HG02610 (cell line): ENCODE measurements at regions not wholly inside any gene's neighbourhood (a gene's known extent, or its start where the extent isn't known, plus 50 kb on each side); places are given as distances from the start of the nearest gene placed in this dataset.

Experiments used
- ATAC-seq: cut with Tn5 transposase; IDR thresholded peaks from one replicate; pipeline ENCODE4 v1.9.1; 2021; ENCODE audit warnings: mild to moderate bottlenecking, moderate library complexity; ENCODE audit not compliant: unreplicated experiment

GRCh38 chr1:57951390-57951789 is 527.5 kb upstream of the DAB1 start:
- no peak for ATAC-seq

- no peak for ATAC-seq
Measured at GRCh38 chr1:57949168-57949567, 525.3 kb upstream of the DAB1 start.

DNA sequence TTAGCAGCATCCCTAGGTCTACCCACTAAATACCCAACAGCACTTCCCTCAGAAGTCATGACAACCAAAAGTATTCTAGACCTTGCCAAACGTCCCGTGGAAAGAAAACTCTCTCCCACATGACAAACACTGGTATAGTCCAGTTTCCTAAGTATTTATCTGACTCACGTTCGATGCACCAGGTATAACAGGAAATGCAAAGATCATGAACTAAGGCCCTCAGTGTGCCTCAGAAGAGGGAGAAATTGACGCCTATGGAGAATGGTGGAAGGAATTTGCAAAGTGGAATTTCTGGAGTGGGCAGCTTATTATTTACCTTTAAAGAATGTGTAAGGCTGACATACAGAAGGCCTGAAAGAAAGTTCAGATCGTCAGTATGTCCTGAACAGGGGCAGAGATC is 523.6 kb upstream of the DAB1 start:
- ATAC-seq: no peak

- no peak for ATAC-seq
Measured at GRCh38 chr1:57945045-57945444, 521.2 kb upstream of the DAB1 start.

DNA sequence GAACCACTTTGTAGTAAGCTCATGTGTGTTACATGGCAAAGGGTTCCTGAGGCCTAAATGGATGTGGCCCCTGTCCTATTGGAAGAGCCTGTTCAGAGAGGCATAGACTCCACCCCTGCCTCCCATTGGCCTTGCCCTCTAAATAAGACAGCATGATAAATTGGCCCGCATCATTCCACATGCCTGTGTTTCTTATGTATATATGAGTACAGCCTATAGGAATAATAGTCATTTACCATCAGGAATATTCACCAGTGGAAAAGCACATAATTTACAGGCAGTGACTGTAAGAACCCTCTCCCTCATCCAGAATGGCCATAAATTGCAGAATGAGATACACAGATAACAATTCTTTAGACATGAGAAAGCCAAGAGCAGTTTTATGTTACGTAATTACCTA is 519.5 kb upstream of the DAB1 start:
- no peak for ATAC-seq

- no peak for ATAC-seq
Measured at GRCh38 chr1:57934745-57935144, 510.9 kb upstream of the DAB1 start.

- no peak for ATAC-seq
Measured at GRCh38 chr1:57927003-57927402, 503.1 kb upstream of the DAB1 start.

DNA sequence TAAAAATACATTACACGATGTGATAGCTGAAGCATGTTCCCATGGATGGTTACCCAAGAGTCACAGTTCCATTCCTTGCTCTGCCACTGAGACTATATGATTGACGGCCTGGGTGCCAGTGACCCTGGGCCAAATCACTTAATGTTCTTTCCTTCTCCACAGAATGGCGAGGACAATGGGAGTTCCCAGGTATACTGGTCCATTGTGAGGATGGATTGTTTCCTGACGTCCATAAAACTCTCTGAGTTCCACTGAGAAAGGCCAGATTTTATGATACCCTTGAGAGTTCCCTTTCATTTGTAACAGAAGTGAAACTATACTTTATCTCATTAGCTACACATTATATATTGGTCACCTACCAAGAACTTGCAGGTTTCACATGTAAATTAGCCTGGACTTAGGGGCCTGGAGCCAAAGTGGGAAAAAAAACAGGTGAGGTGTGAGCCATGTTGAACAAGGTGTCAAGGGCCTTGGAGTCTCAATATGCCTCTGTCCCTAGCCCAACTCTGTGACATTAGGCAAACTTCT is 502.2 kb upstream of the DAB1 start:
- ATAC-seq: no peak

DNA sequence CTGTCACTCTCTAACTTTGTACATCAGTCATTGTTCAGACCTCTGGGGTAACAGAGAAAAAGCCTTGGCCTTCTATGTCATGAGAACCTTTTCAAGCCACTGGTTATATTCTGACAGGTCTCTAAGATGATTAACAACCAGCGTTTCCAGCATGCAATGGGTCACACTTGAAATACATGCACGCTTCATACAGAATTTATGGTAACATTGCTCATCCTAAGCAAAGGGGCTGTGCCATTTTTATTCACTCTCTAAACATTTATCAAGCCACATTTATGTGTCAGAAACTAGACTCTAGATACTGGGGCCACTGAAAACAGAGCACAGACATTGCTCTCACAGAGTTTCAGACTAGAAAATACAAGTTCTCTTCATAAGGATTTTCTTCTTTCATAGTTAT is 501.4 kb upstream of the DAB1 start:
- ATAC-seq: no peak

DNA sequence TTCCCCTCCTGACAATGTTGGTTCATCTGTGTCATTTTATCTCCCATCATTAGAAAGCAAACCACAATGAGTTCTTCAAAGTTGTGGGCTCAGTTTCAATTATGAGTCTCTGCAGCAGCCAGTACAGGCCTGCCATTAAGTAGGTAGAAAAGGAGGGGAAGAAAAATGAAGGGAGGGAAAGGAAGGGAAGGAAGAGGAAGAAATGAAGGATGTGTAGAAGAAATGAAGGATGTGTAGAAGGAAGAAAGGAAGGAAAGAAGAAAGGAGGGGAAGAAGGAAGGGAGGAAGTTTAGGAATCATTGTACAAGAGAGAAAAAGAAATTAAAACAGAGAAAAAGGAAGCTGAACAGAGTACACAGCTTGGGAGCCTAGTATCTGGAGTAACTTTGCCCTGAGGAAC is 498.3 kb upstream of the DAB1 start:
- ATAC-seq: no peak

- no peak for ATAC-seq
Measured at GRCh38 chr1:57916041-57916440, 492.2 kb upstream of the DAB1 start.

- ATAC-seq: no peak
Measured at GRCh38 chr1:57911427-57911826, 487.6 kb upstream of the DAB1 start.

DNA sequence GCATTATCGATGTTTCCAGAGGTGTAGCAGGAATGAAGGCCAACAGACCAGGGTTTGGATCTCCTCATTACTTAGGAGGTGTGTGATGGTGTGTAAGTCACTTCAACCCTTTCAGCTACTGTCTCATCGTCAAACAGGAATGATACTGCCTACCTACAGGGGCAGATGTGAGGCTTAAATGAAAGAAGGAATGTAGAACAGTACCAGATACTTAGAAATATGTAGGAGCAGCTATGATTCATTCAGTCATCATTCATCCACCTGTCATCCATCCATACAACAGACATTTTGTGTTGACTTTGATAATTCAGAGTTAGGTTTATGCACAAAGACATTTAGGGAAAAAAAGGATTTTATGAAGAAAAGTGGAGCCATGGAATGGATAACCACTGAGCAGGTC is 486.9 kb upstream of the DAB1 start:
- no peak for ATAC-seq

- no peak for ATAC-seq
Measured at GRCh38 chr1:57910305-57910704, 486.4 kb upstream of the DAB1 start.

DNA sequence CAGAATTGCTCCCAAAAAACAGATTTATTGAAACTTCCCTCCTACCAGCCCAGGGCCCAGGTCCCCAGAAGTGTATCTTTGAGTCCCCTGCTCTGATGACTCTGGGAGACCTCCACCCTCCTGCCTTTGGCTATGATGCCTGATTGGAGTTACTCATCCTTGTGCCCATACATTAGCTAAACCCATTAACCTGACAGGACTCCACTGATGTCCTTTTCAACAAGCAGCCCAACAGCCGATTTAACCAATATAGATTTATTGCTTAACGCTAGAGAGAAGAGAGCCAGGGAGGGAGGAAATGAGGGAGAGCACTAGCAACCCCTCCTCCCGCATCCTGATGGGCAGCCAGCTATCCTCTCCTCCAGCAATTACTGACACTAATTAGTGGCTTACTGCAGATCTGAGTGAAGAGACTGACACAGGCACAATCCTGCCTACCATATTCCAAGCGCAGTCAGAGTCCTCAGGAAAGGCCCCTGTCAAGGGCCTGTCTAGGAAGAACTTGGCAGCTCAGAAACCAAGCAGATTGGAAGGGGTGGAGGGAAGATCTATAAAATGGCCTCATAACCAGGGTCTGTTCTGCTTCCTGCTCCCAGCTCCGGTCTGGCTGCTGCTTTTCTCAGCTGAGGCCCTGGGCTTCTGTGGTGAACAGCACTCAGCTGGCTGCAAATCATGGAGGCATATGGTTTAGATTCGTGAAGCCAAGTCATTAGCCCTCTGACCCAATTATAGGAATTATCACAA is 484.5 kb upstream of the DAB1 start:
- no peak for ATAC-seq

DNA sequence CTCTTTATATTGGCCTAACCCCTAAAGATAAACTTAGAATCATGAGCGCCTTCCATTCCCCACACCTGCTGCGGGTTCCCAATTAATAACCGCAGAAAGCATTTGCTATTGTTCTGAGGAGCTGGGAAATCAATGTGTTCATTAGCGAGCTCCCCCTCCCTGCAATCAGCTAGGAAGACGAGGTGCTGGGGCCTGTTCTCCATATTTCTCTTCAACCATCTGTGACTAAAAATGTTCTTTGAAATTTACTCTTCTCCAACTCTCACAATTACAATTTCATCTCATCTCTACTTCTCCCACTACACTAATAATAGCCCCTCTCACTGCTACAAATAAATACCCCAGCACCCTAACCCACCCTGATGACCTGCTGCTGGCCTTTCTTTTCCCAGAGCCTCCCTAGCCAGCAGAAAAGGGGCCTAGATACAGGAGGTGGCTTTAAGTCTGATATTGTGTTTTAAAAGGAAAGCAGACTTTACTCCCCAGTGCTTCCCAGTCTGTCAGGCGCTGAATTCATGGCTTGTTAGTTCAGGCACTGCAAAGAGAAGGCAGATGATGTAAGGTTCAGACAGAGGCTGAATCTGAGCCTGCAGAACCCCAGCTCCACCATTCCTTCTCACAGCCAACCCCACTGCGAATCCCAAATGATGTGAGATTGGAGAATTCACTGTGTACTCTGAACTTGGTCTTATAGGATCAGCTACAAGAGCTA is 477.5 kb upstream of the DAB1 start:
- no peak for ATAC-seq

DNA sequence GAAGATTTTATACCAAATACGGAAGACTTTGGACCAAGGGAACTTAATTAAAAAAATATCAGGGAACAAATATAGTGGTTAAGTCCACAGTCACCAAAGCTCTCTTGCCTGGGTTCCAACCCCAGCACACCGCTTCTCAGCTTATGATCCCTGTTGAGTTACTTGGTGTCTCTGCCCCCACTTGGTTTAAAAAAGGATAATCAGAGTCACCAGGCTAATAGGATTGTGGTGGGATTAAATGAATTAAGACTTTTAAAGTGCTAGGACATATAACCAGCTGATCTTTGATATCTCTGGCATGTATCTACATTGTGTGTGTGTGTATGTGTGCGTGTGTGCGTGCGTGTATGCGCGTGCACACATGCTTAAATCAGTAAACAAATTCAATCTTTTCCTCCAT is 474.7 kb upstream of the DAB1 start:
- no peak for ATAC-seq

GRCh38 chr1:57897581-57897980 is 473.7 kb upstream of the DAB1 start:
- ATAC-seq: no peak

GRCh38 chr1:57894315-57894714 is 470.5 kb upstream of the DAB1 start:
- ATAC-seq: no peak

DNA sequence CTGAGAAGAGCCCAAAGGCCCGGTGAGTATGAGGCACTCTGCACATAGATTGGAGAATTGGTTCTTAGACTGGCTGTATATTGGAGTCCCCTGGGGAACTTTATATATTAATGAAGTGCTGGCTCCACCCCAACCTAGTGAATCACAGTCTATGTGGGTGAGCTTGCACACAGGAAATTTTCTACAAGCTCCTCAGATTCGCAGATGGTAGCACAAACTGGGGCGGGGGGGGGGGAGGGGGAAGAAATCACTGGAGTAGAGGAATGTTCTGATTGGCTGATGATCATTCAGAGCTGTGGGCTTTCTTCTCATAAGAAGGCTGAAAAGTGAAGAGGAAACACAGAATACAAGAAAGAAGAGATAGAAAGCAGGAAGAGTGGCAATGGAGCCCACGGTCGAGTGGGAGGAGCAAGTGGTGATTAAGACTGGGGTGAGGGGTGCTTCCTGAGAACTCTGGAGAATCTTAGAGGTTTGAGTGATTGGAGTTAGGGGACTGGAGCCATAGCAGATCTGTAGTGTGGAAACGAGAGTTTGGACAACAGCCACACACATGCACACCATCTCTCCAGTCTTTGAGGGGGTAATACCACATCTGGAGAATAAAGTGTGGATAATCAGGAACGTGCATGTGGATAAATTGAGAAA is 465.9 kb upstream of the DAB1 start:
- ATAC-seq: no peak

DNA sequence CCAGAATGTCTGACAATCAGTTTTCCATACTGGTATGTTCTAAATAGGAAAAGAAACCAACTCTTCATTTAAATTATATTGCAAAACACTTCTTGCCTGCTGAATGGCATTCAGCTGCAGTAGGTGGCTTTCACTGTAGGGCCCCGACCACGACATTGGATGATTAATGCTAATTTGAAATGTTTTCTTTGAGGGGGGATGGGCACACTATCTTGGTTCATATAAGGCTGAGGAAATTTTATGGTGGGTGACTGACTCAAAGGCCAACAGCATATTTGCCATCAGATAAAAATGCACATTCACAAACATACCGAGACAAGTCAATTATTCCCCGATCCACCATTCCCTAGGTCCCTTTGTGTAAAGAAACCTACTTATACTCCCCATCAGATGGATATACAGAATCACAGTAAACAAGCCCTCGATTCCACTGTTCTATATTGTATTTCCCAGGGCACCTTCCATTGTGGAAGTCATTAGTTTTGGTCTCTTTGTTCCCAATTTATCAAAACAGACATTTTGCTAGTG is 464.2 kb upstream of the DAB1 start:
- no peak for ATAC-seq

- ATAC-seq: no peak
Measured at GRCh38 chr1:57886376-57886775, 462.5 kb upstream of the DAB1 start.
